GM18517 (cell line): ENCODE measurements at regions not wholly inside any gene's neighbourhood (a gene's known extent, or its start where the extent isn't known, plus 50 kb on each side); places are given as distances from the start of the nearest gene placed in this dataset.

Experiments used
- ATAC-seq: cut with Tn5 transposase; IDR thresholded peaks from one replicate; pipeline ENCODE4 v1.9.1; 2021; ENCODE audit warnings: mild to moderate bottlenecking, moderate library complexity; ENCODE audit not compliant: unreplicated experiment

GRCh38 chr20:10986586-10986985, 312.8 kb upstream of the JAG1 start:
- ATAC-seq: no peak

GRCh38 chr20:10987651-10988383, 314.0 kb upstream of the JAG1 start:
- ATAC-seq: no peak

GRCh38 chr20:10990625-10991382, 317.0 kb upstream of the JAG1 start:
- ATAC-seq: no peak

- ATAC-seq: no peak
Observed at GRCh38 chr20:10992731-10993130, 318.9 kb upstream of the JAG1 start.

GRCh38 chr20:10994991-10995700, 321.3 kb upstream of the JAG1 start:
- no peak for ATAC-seq

GRCh38 chr20:10998476-10998875, 324.7 kb upstream of the JAG1 start:
- ATAC-seq: no peak

GRCh38 chr20:11000416-11000815, 326.6 kb upstream of the JAG1 start:
- no peak for ATAC-seq

GRCh38 chr20:11001302-11001701, 327.5 kb upstream of the JAG1 start:
- no peak for ATAC-seq

- no peak for ATAC-seq
Observed at GRCh38 chr20:11001764-11002540, 328.2 kb upstream of the JAG1 start.

GRCh38 chr20:11003341-11003740, 329.5 kb upstream of the JAG1 start:
- ATAC-seq: no peak

GRCh38 chr20:11008444-11009033, 334.7 kb upstream of the JAG1 start:
- no peak for ATAC-seq

GRCh38 chr20:11011653-11012052, 337.9 kb upstream of the JAG1 start:
- ATAC-seq: no peak

- no peak for ATAC-seq
Observed at GRCh38 chr20:11012975-11013374, 339.2 kb upstream of the JAG1 start.

- no peak for ATAC-seq
Observed at GRCh38 chr20:11013801-11014200, 340.0 kb upstream of the JAG1 start.

- ATAC-seq: no peak
Observed at GRCh38 chr20:11015440-11015839, 341.6 kb upstream of the JAG1 start.

GRCh38 chr20:11017446-11017845, 343.6 kb upstream of the JAG1 start:
- no peak for ATAC-seq

- ATAC-seq: no peak
Observed at GRCh38 chr20:11018668-11019170, 344.9 kb upstream of the JAG1 start.

GRCh38 chr20:11020712-11021111, 346.9 kb upstream of the JAG1 start:
- no peak for ATAC-seq

- ATAC-seq: no peak
Observed at GRCh38 chr20:11027224-11027623, 353.4 kb upstream of the JAG1 start.

GRCh38 chr20:11030351-11030750, 356.6 kb upstream of the JAG1 start:
- no peak for ATAC-seq
